ENCODE measurements at regions not wholly inside any gene's neighbourhood (a gene's known extent, or its start where the extent isn't known, plus 50 kb on each side); places are given as distances from the start of the nearest gene placed in this dataset.

- TF ChIP-seq ZHX2 (IDR thresholded peaks at IDR 0.05; ENCODE audit: low read depth) (no peak), ZHX2 (CRISPR knock-in tag; IDR thresholded peaks at IDR 0.05; ENCODE audit: borderline replicate concordance) (no peak), ZC3H4 (CRISPR knock-in tag; IDR thresholded peaks at IDR 0.05; ENCODE audit: borderline replicate concordance) (no peak), MZF1 (CRISPR knock-in tag; IDR thresholded peaks at IDR 0.05; ENCODE audit: borderline replicate concordance) (no peak), ZNF691 (CRISPR knock-in tag; IDR thresholded peaks at IDR 0.05; ENCODE audit: borderline replicate concordance, low read depth) (no peak)
Observed at GRCh38 chr12:34208331-34209258, 186.3 kb downstream of the ALG10 start (continued).

Data from HepG2 (cell line).